Activated T-cell treated with anti-CD3 and anti-CD28 coated beads, Interleukin-2, amount 50 U/mL, for 4 hours (primary cell): ENCODE measurements at regions not wholly inside any gene's neighbourhood (a gene's known extent, or its start where the extent isn't known, plus 50 kb on each side); places are given as distances from the start of the nearest gene placed in this dataset.
"Not testable (repeated sequence)": the region's sequence is repeated elsewhere in the genome, so short reads cannot be mapped to it uniquely, and the experiment has no call there.

Source experiments
- ATAC-seq, 2 donors: fragments of 200-7000 bp; cut with Tn5 transposase; one replicate each; pipeline ENCODE4 v1.10.0; 2021
- DNase-seq: peaks from one replicate; pipeline ENCODE4 v3.0.0-alpha.2; 2020
- H3K27me3 Mint-ChIP-seq: one replicate; pipeline ENCODE4 v1.8.0; 2021; ENCODE audit warnings: low read depth, mixed read lengths
- H3K36me3 Mint-ChIP-seq: one replicate; pipeline ENCODE4 v1.8.0; 2022; ENCODE audit warnings: mixed read lengths; ENCODE audit not compliant: insufficient read depth
- H3K4me1 Mint-ChIP-seq: one replicate; pipeline ENCODE4 v1.8.0; 2021; ENCODE audit warnings: low read depth, mixed read lengths
- H3K4me3 Mint-ChIP-seq: one replicate; pipeline ENCODE4 v1.8.0; 2021; ENCODE audit warnings: mild to moderate bottlenecking, moderate library complexity, mixed read lengths
- H3K9me3 Mint-ChIP-seq: one replicate; pipeline ENCODE4 v1.8.0; 2021; ENCODE audit warnings: mixed read lengths

DNA sequence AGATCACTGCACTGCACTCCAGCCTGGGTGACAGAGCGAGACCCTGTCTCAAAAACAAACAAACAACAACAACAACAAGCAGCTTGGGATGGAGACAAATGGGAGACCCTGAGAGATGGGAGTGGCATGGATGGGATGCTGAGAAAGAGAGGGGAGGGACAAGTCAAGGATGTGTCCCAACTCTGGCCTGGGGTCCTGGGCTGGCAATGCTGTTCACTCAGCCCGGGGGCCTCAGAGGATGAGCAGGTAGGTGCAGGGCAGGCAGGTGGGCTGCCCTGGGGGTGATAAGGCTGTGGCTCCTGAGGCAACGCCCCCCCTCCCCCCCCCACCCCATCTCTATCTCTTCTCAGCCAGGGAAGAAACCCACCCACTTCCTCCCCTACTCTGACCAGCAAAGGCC is 123.0 kb downstream of the LHX2 start:
- no peak for DNase-seq
- Mint-ChIP-seq H3K36me3 (no peaks in the 10 kb centered on the region), H3K4me1 (no peaks in the 10 kb centered on the region), H3K27me3 (no peaks in the 10 kb centered on the region), H3K9me3 (no peaks in the 10 kb centered on the region), H3K4me3 (no peak overlapping the region)
- ATAC-seq = no peak

DNA sequence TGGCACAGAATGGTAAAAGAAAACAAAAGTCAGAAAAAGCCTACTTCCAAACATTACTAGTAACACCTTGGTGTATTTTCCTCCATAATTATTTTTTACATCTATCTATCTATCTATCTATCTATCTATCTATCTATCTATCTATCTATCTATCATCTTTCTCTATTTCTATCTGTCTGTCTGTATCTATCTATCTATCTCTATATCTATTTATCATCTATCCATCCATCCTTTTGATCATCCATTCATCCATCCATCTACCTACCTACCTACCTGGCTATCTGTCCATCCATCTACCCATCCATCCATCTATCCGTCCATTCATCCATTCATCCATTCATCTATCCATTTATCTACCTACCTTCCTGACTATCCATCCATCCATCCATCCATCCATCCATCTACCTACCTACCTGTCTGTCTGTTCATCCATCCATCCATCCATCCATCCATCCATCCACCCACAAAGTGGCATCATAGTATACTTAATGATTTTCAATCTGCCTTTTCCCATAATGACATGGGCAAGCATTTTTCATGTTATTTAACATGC is 121.9 kb upstream of the NEK6 start:
- Mint-ChIP-seq H3K4me3 (no peak overlapping the region), H3K36me3 (no peaks in the 10 kb centered on the region), H3K4me1 (no peaks in the 10 kb centered on the region), H3K27me3 (no peaks in the 10 kb centered on the region), H3K9me3 (no peaks in the 10 kb centered on the region)
- DNase-seq = no peak
- ATAC-seq = no peak

GRCh38 chr9:124137009-124137943 is 120.5 kb upstream of the NEK6 start:
- no peak overlapping the region for H3K4me3 Mint-ChIP-seq
- no peaks in the 10 kb centered on the region for H3K9me3 Mint-ChIP-seq
- no peaks in the 10 kb centered on the region for H3K36me3 Mint-ChIP-seq
- H3K27me3 Mint-ChIP-seq = no peaks in the 10 kb centered on the region
- DNase-seq (no peak), ATAC-seq (no peak)
- no peaks in the 10 kb centered on the region for H3K4me1 Mint-ChIP-seq

- Mint-ChIP-seq H3K4me3 (no peak overlapping the region), H3K27me3 (no peaks in the 10 kb centered on the region), H3K4me1 (no peaks in the 10 kb centered on the region), H3K36me3 (no peaks in the 10 kb centered on the region), H3K9me3 (no peaks in the 10 kb centered on the region)
- no peak for ATAC-seq
- DNase-seq = no peak
Observed at GRCh38 chr9:124137944-124138335, 119.8 kb upstream of the NEK6 start.

DNA sequence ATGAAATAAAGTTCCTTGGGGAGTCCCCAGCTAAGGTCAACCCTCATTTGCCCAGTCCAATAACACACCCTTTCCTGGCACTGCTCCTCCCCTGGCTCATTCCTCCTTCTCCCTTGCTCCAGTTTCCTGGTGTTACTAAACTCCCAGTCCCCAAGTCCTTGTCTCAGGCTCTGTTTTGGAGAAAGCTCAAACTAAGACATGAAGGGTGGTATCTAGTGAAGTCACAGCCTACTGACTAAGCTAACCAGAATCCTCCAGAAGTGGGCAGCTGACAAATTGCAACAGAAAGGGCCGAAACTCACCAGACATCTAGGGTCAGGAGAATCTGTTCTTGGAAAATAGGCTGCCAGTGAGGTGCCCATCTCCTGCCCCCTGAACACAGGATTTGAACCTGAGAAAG is 118.7 kb upstream of the NEK6 start:
- H3K4me3 Mint-ChIP-seq = no peak overlapping the region
- no peaks in the 10 kb centered on the region for H3K9me3 Mint-ChIP-seq
- H3K4me1 Mint-ChIP-seq = no peaks in the 10 kb centered on the region
- DNase-seq (no peak), ATAC-seq (no peak)
- H3K36me3 Mint-ChIP-seq = no peaks in the 10 kb centered on the region
- H3K27me3 Mint-ChIP-seq = no peaks in the 10 kb centered on the region

DNA sequence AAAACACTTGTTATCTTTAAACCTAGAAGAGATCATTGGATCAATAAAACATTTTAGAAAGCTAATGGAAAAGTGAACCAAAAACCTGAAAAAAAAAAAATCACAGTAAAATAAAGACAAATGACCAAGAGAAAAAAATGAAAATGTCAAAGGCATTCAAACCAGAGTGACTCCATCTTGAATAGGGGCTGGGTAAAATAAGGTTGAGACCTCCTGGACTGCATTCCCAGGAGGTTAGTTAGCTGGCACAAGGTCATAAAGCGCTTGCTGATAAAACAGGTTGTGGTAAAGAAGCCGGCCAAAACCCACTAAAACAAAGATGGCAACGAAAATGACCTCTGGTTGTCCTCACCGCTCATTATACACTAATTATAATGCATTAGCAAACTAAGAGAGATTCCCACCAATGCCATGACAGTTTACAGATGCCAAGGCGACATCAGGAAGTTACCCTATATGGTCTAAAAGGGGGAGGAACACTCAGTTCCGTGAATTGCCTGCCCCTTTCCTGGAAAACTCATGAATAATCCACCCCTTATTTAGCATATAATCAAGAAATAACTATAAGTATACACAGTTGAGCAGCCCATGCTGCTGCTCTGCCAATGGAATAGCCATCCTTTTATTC is 116.7 kb upstream of the NEK6 start:
- Mint-ChIP-seq H3K9me3 (no peaks in the 10 kb centered on the region), H3K36me3 (no peaks in the 10 kb centered on the region), H3K4me3 (no peak overlapping the region), H3K27me3 (no peaks in the 10 kb centered on the region), H3K4me1 (peaks cover 4% of the 10 kb centered on the region)
- DNase-seq (no peak), ATAC-seq (no peak)

- DNase-seq, ATAC-seq, H3K36me3 Mint-ChIP-seq, H3K4me1 Mint-ChIP-seq, H3K4me3 Mint-ChIP-seq, H3K27me3 Mint-ChIP-seq, H3K9me3 Mint-ChIP-seq: not testable (repeated sequence)
Observed at GRCh38 chr9:124144561-124145123, 113.1 kb upstream of the NEK6 start.

GRCh38 chr9:124146031-124146561 is 111.7 kb upstream of the NEK6 start:
- ATAC-seq (no peak), DNase-seq (no peak)
- Mint-ChIP-seq H3K27me3 (no peaks in the 10 kb centered on the region), H3K4me1 (peaks cover 8% of the 10 kb centered on the region), H3K9me3 (peaks cover 4% of the 10 kb centered on the region), H3K4me3 (no peak overlapping the region), H3K36me3 (no peaks in the 10 kb centered on the region)

- H3K4me3 Mint-ChIP-seq = no peak overlapping the region
- H3K9me3 Mint-ChIP-seq = peaks cover 4% of the 10 kb centered on the region
- no peaks in the 10 kb centered on the region for H3K36me3 Mint-ChIP-seq
- DNase-seq = no peak
- ATAC-seq = no peak
- peaks cover 7% of the 10 kb centered on the region for H3K4me1 Mint-ChIP-seq
- H3K27me3 Mint-ChIP-seq = no peaks in the 10 kb centered on the region
Observed at GRCh38 chr9:124149992-124150391, 107.8 kb upstream of the NEK6 start.

- H3K27me3 Mint-ChIP-seq = peaks cover 8% of the 10 kb centered on the region
- no peaks in the 10 kb centered on the region for H3K36me3 Mint-ChIP-seq
- no peak overlapping the region for H3K4me3 Mint-ChIP-seq
- no peak for DNase-seq
- H3K9me3 Mint-ChIP-seq = peaks cover 9% of the 10 kb centered on the region
- H3K4me1 Mint-ChIP-seq = no peaks in the 10 kb centered on the region
- no peak for ATAC-seq
Observed at GRCh38 chr9:124163760-124164255, 93.9 kb upstream of the NEK6 start.

DNA sequence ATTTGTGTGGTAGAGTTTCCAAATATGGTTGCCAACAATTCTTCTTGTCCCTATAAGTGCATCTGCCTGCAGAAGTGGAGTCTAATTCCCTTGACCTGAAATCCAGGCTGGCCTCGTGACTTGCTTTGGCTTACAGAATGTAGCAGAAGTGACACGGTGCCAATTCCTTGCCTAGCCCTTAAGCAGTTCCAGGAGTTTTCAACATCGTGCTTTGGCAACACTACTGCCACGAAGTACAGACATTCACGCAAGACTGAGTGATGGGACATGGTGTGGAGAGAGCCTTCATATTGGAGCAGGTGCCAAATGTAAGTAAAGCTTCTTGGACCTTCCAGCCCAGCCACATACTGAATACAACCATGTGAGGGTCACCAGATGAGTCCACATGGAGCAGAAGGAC is 92.9 kb upstream of the NEK6 start:
- Mint-ChIP-seq H3K4me3 (no peak overlapping the region), H3K9me3 (peaks cover 9% of the 10 kb centered on the region), H3K4me1 (no peaks in the 10 kb centered on the region), H3K27me3 (peaks cover 8% of the 10 kb centered on the region), H3K36me3 (no peaks in the 10 kb centered on the region)
- DNase-seq (no peak), ATAC-seq (no peak)

- Mint-ChIP-seq H3K4me3 (no peak overlapping the region), H3K36me3 (no peaks in the 10 kb centered on the region), H3K27me3 (no peaks in the 10 kb centered on the region), H3K4me1 (peaks cover 32% of the 10 kb centered on the region), H3K9me3 (peaks cover 10% of the 10 kb centered on the region)
- DNase-seq (no peak), ATAC-seq (no peak)
Observed at GRCh38 chr9:124174433-124174832, 83.3 kb upstream of the NEK6 start.

DNA sequence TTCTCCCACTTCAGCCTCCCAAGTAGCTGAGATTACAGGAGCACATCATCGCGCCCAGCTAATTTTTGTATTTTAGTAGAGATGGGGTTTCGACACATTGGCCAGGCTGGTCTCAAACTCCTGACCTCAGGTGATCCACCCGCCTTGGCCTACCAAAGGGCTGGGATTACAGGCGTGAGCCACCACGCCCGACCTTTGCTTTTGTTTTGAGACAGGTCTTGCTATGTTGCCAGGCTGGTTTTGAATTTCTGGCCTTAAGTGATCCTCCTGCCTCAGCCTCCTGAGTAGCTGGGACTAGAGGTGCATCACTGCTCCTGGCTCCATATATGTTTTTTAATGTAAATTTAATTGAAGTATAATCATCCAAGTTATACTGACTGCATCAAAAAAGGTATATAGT is 80.2 kb upstream of the NEK6 start:
- ATAC-seq, H3K4me3 Mint-ChIP-seq, H3K36me3 Mint-ChIP-seq, H3K27me3 Mint-ChIP-seq, DNase-seq, H3K9me3 Mint-ChIP-seq: not testable (repeated sequence)
- H3K4me1 Mint-ChIP-seq = peaks cover 13% of the 10 kb centered on the region
